ENCODE measurements at regions not wholly inside any gene's neighbourhood (a gene's known extent, or its start where the extent isn't known, plus 50 kb on each side); places are given as distances from the start of the nearest gene placed in this dataset.

DNA sequence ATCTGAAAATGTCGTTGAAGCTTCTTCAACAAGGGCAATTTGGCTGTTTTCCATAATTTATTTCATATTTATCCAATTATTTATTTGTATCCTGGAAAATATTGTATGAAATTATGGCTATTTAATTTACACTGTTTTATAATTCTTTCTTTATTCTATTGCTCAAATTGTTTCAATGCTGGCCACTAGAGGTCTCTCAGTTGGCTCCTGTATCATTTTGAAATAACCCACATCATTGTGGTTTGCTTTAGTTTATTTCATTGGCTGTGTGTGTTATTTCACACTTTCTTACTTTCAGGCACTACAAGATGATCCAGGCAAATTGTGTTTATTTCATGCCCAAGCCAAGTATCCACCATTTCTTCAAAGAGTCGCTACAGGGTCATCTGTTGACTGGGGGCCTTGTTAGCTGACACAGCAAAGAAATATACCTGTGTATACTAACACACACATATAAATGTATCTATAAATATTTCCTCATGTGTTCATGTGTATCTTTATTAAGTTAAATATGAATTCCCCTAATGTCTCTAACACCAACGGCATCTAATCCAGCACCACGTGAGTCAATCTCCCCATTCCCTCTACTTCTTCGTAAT, 86.2 kb downstream of the NPAP1 start:
- Histone ChIP-seq H3K9me3 (ENCODE audit: control insufficient read depth, insufficient read depth, low read depth, low read length) (no peaks in the 10 kb centered on the region), H3K4me1 (ENCODE audit: control insufficient read depth, insufficient read depth, low read length) (no peaks in the 10 kb centered on the region), H3K27me3 (ENCODE audit: control insufficient read depth, insufficient read depth, low read length) (no peaks in the 10 kb centered on the region), H3K4me3 (ENCODE audit: low read depth in 2 of 2, low read length in 2 of 2) (no peak overlapping the region), H3K36me3 (ENCODE audit: control insufficient read depth, insufficient read depth, low read length) (no peaks in the 10 kb centered on the region), H3K27ac (ENCODE audit: low read length) (no peak overlapping the region)
- no TSS peak for BruUV-seq (replicated peaks)
- intact Hi-C loops (cut with micrococcal nuclease; ENCODE audit: unreplicated experiment) (no loop called here), in situ Hi-C loops (cut with HindIII; ENCODE audit: low pct_unique_long_range_greater_than_20kb, low sequenced_read_pairs) (no loop called here)
- TF ChIP-seq, protein P1, sequence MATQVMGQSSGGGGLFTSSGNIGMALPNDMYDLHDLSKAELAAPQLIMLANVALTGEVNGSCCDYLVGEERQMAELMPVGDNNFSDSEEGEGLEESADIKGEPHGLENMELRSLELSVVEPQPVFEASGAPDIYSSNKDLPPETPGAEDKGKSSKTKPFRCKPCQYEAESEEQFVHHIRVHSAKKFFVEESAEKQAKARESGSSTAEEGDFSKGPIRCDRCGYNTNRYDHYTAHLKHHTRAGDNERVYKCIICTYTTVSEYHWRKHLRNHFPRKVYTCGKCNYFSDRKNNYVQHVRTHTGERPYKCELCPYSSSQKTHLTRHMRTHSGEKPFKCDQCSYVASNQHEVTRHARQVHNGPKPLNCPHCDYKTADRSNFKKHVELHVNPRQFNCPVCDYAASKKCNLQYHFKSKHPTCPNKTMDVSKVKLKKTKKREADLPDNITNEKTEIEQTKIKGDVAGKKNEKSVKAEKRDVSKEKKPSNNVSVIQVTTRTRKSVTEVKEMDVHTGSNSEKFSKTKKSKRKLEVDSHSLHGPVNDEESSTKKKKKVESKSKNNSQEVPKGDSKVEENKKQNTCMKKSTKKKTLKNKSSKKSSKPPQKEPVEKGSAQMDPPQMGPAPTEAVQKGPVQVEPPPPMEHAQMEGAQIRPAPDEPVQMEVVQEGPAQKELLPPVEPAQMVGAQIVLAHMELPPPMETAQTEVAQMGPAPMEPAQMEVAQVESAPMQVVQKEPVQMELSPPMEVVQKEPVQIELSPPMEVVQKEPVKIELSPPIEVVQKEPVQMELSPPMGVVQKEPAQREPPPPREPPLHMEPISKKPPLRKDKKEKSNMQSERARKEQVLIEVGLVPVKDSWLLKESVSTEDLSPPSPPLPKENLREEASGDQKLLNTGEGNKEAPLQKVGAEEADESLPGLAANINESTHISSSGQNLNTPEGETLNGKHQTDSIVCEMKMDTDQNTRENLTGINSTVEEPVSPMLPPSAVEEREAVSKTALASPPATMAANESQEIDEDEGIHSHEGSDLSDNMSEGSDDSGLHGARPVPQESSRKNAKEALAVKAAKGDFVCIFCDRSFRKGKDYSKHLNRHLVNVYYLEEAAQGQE (IDR thresholded peaks at IDR 0.05; ENCODE audit: insufficient read depth in 1 of 2, low read depth in 2 of 2, low read length in 1 of 2) = no peak
- TF ChIP-seq POLR2AphosphoS5 (IDR thresholded peaks at IDR 0.05; ENCODE audit: low read depth, low read length) (no peak), SIN3A (IDR thresholded peaks at IDR 0.05; ENCODE audit: borderline replicate concordance, insufficient read depth, low read depth, low read length) (no peak), TCF7L2 (IDR thresholded peaks at IDR 0.05; ENCODE audit: low read depth, low read length) (no peak)
- TF ChIP-seq, protein P2, sequence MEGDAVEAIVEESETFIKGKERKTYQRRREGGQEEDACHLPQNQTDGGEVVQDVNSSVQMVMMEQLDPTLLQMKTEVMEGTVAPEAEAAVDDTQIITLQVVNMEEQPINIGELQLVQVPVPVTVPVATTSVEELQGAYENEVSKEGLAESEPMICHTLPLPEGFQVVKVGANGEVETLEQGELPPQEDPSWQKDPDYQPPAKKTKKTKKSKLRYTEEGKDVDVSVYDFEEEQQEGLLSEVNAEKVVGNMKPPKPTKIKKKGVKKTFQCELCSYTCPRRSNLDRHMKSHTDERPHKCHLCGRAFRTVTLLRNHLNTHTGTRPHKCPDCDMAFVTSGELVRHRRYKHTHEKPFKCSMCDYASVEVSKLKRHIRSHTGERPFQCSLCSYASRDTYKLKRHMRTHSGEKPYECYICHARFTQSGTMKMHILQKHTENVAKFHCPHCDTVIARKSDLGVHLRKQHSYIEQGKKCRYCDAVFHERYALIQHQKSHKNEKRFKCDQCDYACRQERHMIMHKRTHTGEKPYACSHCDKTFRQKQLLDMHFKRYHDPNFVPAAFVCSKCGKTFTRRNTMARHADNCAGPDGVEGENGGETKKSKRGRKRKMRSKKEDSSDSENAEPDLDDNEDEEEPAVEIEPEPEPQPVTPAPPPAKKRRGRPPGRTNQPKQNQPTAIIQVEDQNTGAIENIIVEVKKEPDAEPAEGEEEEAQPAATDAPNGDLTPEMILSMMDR (IDR thresholded peaks at IDR 0.05) = peak; percentile 48
- ATAC-seq (no peak), DNase-seq (ENCODE audit: low read depth, low spot score) (no peak)
- CTCF ChIA-PET = no interaction called here
- POLR2A ChIA-PET = no interaction called here

DNA sequence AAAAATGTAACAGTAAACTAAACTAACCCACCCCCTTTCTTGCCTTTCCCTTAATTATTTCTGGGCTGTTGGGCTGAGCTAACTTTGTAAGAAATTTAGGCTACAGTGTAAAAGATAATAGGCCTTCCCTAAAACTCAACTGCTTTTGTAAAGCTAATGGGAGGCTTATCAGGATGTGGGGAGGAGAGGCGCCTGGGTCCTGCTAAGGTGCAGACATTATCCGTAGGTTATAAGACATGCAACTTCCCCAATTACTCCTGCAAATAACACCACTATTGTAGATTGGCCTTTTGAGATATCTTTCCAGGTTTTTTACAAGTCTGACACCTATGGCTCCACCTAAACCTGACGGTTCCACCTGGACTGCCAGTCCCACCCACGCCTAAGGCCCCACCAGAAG, 88.3 kb downstream of the NPAP1 start:
- ChIA-PET POLR2A (no interaction called here), CTCF (no interaction called here)
- no peak for DNase-seq (ENCODE audit: low read depth, low spot score)
- Histone ChIP-seq H3K36me3 (ENCODE audit: control insufficient read depth, insufficient read depth, low read length) (no peaks in the 10 kb centered on the region), H3K9me3 (ENCODE audit: control insufficient read depth, insufficient read depth, low read depth, low read length) (no peaks in the 10 kb centered on the region), H3K27ac (ENCODE audit: low read length) (no peak overlapping the region), H3K4me1 (ENCODE audit: control insufficient read depth, insufficient read depth, low read length) (no peaks in the 10 kb centered on the region), H3K4me3 (ENCODE audit: low read depth in 2 of 2, low read length in 2 of 2) (no peak overlapping the region), H3K27me3 (ENCODE audit: control insufficient read depth, insufficient read depth, low read length) (no peaks in the 10 kb centered on the region)
- no TSS peak for BruUV-seq (replicated peaks)
- no peak for ATAC-seq
- in situ Hi-C loops (cut with HindIII; ENCODE audit: low pct_unique_long_range_greater_than_20kb, low sequenced_read_pairs) = no loop called here
- TF ChIP-seq SIN3A (IDR thresholded peaks at IDR 0.05; ENCODE audit: borderline replicate concordance, insufficient read depth, low read depth, low read length) = no peak
- TF ChIP-seq POLR2AphosphoS5 (IDR thresholded peaks at IDR 0.05; ENCODE audit: low read depth, low read length) = no peak
- TF ChIP-seq TCF7L2 (IDR thresholded peaks at IDR 0.05; ENCODE audit: low read depth, low read length) = no peak
- TF ChIP-seq, protein P1 (IDR thresholded peaks at IDR 0.05; ENCODE audit: insufficient read depth in 1 of 2, low read depth in 2 of 2, low read length in 1 of 2) = no peak
- TF ChIP-seq, protein P2 (IDR thresholded peaks at IDR 0.05) = no peak
- intact Hi-C loops (cut with micrococcal nuclease; ENCODE audit: unreplicated experiment) = no loop called here

Measured in Panc1 (cell line).